HG03521 (cell line): ENCODE measurements at regions not wholly inside any gene's neighbourhood (a gene's known extent, or its start where the extent isn't known, plus 50 kb on each side); places are given as distances from the start of the nearest gene placed in this dataset.
"Not testable (repeated sequence)": the region's sequence is repeated elsewhere in the genome, so short reads cannot be mapped to it uniquely, and the experiment has no call there.

ENCODE experiments used
- ATAC-seq: cut with Tn5 transposase; IDR thresholded peaks from one replicate; pipeline ENCODE4 v1.9.1; 2021; ENCODE audit warnings: mild to moderate bottlenecking, moderate library complexity; ENCODE audit not compliant: unreplicated experiment

GRCh38 chr4:184282895-184283654 is 65.4 kb upstream of the ENPP6 start:
- peak; percentile 49 for ATAC-seq

GRCh38 chr4:184282251-184282713 is 64.6 kb upstream of the ENPP6 start:
- peak; percentile 24 for ATAC-seq

- ATAC-seq = peak; percentile 20
Measured at GRCh38 chr4:184281231-184282139, 63.8 kb upstream of the ENPP6 start.

- peak; percentile 45 for ATAC-seq
Measured at GRCh38 chr4:184280591-184281071, 63.0 kb upstream of the ENPP6 start.

- ATAC-seq = no peak
Measured at GRCh38 chr4:184280137-184280536, 62.5 kb upstream of the ENPP6 start.

GRCh38 chr4:184279496-184280061 is 61.9 kb upstream of the ENPP6 start:
- ATAC-seq = no peak

- ATAC-seq = not testable (repeated sequence)
Measured at GRCh38 chr4:184277769-184278168, 60.1 kb upstream of the ENPP6 start.

GRCh38 chr4:184277010-184277409 is 59.3 kb upstream of the ENPP6 start:
- not testable (repeated sequence) for ATAC-seq

- ATAC-seq = not testable (repeated sequence)
Measured at GRCh38 chr4:184276346-184276745, 58.7 kb upstream of the ENPP6 start.

GRCh38 chr4:184275766-184276165 is 58.1 kb upstream of the ENPP6 start:
- ATAC-seq = no peak

- ATAC-seq = no peak
Measured at GRCh38 chr4:184274286-184274951, 56.7 kb upstream of the ENPP6 start.

- ATAC-seq = peak; percentile 41
Measured at GRCh38 chr4:184273166-184274147, 55.8 kb upstream of the ENPP6 start.

GRCh38 chr4:184270808-184271413 is 53.2 kb upstream of the ENPP6 start:
- ATAC-seq = no peak

GRCh38 chr4:184269879-184270430 is 52.3 kb upstream of the ENPP6 start:
- ATAC-seq = no peak

- ATAC-seq = no peak
Measured at GRCh38 chr4:184268584-184269160, 51.0 kb upstream of the ENPP6 start.

GRCh38 chr4:184267673-184268583 is 50.3 kb upstream of the ENPP6 start:
- peak; percentile 77 for ATAC-seq
